Body of pancreas (tissue), 4 donors: ENCODE measurements at regions not wholly inside any gene's neighbourhood (a gene's known extent, or its start where the extent isn't known, plus 50 kb on each side); places are given as distances from the start of the nearest gene placed in this dataset.

ENCODE experiments used
- CTCF ChIP-seq, 7 experiments: fragments of 450-650 bp in 4 of 7; fragments of 200-600 bp in 3 of 7; sonication (generic) in 3 of 7; IDR thresholded peaks; one replicate each; pipeline ENCODE4 v1.5.1; 2016 to 2019; ENCODE audit warnings: antibody characterized with exemption in 7 of 7
- POLR2A ChIP-seq, 3 donors: fragments of 450-650 bp; IDR thresholded peaks; one replicate each; pipeline ENCODE4 v1.6.1; 2016; ENCODE audit warnings: antibody characterized with exemption in 3 of 3, mild to moderate bottlenecking in 2 of 3

DNA sequence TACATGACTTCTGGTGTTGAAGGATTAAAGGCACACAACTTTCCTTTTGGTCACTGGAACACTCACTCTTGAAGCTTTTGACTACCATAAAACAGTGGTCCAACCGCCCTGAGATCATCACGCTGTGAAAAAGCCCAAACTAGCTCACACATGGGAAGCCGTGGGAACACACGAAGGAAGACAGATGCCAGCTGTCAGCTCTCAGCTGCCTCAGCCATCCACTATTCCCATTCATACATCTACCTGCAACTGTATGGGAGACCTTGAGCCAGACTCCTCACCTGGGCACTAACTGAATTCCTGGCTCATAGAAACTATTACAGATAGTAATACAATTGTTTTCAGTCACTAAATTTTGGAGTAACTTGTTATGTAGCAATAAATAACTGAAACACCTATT lies 246.1 kb downstream of the MSX2 start:
- TF ChIP-seq CTCF (IDR thresholded peaks at IDR 0.05) = no peak
- TF ChIP-seq POLR2A (IDR thresholded peaks at IDR 0.05) = no peak
